ENCODE measurements at regions not wholly inside any gene's neighbourhood (a gene's known extent, or its start where the extent isn't known, plus 50 kb on each side); places are given as distances from the start of the nearest gene placed in this dataset.

- no peak for TF ChIP-seq CTCF (IDR thresholded peaks at IDR 0.05)
- TF ChIP-seq ZFX (IDR thresholded peaks at IDR 0.05; ENCODE audit: borderline replicate concordance) = no peak
These were observed 64.7 kb upstream of the MACF1 start for GRCh38 chr1:39139723-39140360.

Data from 22Rv1 (cell line).